NCI-H1417 treated with DMSO at 0.1 percent for 48 hours (cell line): ENCODE measurements at regions not wholly inside any gene's neighbourhood (a gene's known extent, or its start where the extent isn't known, plus 50 kb on each side); places are given as distances from the start of the nearest gene placed in this dataset.
"Not testable (repeated sequence)": the region's sequence is repeated elsewhere in the genome, so short reads cannot be mapped to it uniquely, and the experiment has no call there.

ENCODE experiments used
- DNase-seq: peaks from one replicate; lab custom pipeline; 2025; lab: John Stamatoyannopoulos, UW

GRCh38 chr2:228417526-228417925 lies 236.0 kb upstream of the SPHKAP start:
- no peak for DNase-seq

- no peak for DNase-seq
Observed at GRCh38 chr2:228410061-228410460, 228.6 kb upstream of the SPHKAP start.

GRCh38 chr2:228409493-228409892 lies 228.0 kb upstream of the SPHKAP start:
- no peak for DNase-seq

- no peak for DNase-seq
Observed at GRCh38 chr2:228408529-228409227, 227.2 kb upstream of the SPHKAP start.

- DNase-seq, result no peak
Observed at GRCh38 chr2:228407821-228408220, 226.3 kb upstream of the SPHKAP start.

- DNase-seq, result no peak
Observed at GRCh38 chr2:228401065-228401912, 219.8 kb upstream of the SPHKAP start.

GRCh38 chr2:228387776-228388175 lies 206.3 kb upstream of the SPHKAP start:
- DNase-seq, result no peak

- no peak for DNase-seq
Observed at GRCh38 chr2:228378696-228379425, 197.4 kb upstream of the SPHKAP start.

- no peak for DNase-seq
Observed at GRCh38 chr2:228378233-228378632, 196.7 kb upstream of the SPHKAP start.

GRCh38 chr2:228377533-228377932 lies 196.0 kb upstream of the SPHKAP start:
- no peak for DNase-seq

- DNase-seq, result no peak
Observed at GRCh38 chr2:228374741-228375140, 193.3 kb upstream of the SPHKAP start.

GRCh38 chr2:228373191-228373590 lies 191.7 kb upstream of the SPHKAP start:
- no peak for DNase-seq

- DNase-seq, result no peak
Observed at GRCh38 chr2:228372212-228372611, 190.7 kb upstream of the SPHKAP start.

GRCh38 chr2:228369400-228370031 lies 188.0 kb upstream of the SPHKAP start:
- no peak for DNase-seq

GRCh38 chr2:228367356-228367755 lies 185.9 kb upstream of the SPHKAP start:
- DNase-seq, result no peak

- DNase-seq, result no peak
Observed at GRCh38 chr2:228359473-228359872, 178.0 kb upstream of the SPHKAP start.

GRCh38 chr2:228355897-228356296 lies 174.4 kb upstream of the SPHKAP start:
- no peak for DNase-seq

- DNase-seq, result not testable (repeated sequence)
Observed at GRCh38 chr2:228352980-228353379, 171.5 kb upstream of the SPHKAP start.

- no peak for DNase-seq
Observed at GRCh38 chr2:228352048-228352447, 170.6 kb upstream of the SPHKAP start.

- DNase-seq, result no peak
Observed at GRCh38 chr2:228348516-228349064, 167.1 kb upstream of the SPHKAP start.

GRCh38 chr2:228344531-228344930 lies 163.0 kb upstream of the SPHKAP start:
- DNase-seq, result no peak

GRCh38 chr2:228339525-228339924 lies 158.0 kb upstream of the SPHKAP start:
- no peak for DNase-seq
